RPMI8226 (cell line): ENCODE measurements at regions not wholly inside any gene's neighbourhood (a gene's known extent, or its start where the extent isn't known, plus 50 kb on each side); places are given as distances from the start of the nearest gene placed in this dataset.

ENCODE experiments used
- DNase-seq: peaks from one replicate; pipeline ENCODE4 v3.0.0-alpha.2; 2015

GRCh38 chr9:1337169-1337568, 287.0 kb downstream of the DMRT2 start:
- DNase-seq, result no peak

GRCh38 chr9:1340390-1340789, 290.2 kb downstream of the DMRT2 start:
- DNase-seq, result no peak

- DNase-seq, result no peak
Measured at GRCh38 chr9:1353291-1353690, 303.1 kb downstream of the DMRT2 start.

- DNase-seq, result no peak
Measured at GRCh38 chr9:1354086-1354485, 303.9 kb downstream of the DMRT2 start.

GRCh38 chr9:1354606-1355005, 304.4 kb downstream of the DMRT2 start:
- no peak for DNase-seq

GRCh38 chr9:1355656-1356055, 305.5 kb downstream of the DMRT2 start:
- no peak for DNase-seq

- DNase-seq, result no peak
Measured at GRCh38 chr9:1362845-1363244, 312.7 kb downstream of the DMRT2 start.

GRCh38 chr9:1366276-1366675, 316.1 kb downstream of the DMRT2 start:
- no peak for DNase-seq

GRCh38 chr9:1369297-1369696, 319.1 kb downstream of the DMRT2 start:
- DNase-seq, result no peak

GRCh38 chr9:1373445-1373844, 323.3 kb downstream of the DMRT2 start:
- no peak for DNase-seq

- DNase-seq, result no peak
Measured at GRCh38 chr9:1383899-1384455, 333.8 kb downstream of the DMRT2 start.

GRCh38 chr9:1384816-1385215, 334.7 kb downstream of the DMRT2 start:
- DNase-seq, result no peak

GRCh38 chr9:1386420-1386819, 336.3 kb downstream of the DMRT2 start:
- no peak for DNase-seq

GRCh38 chr9:1388216-1388615, 338.1 kb downstream of the DMRT2 start:
- DNase-seq, result no peak

GRCh38 chr9:1400983-1401382, 350.8 kb downstream of the DMRT2 start:
- no peak for DNase-seq

- no peak for DNase-seq
Measured at GRCh38 chr9:1404940-1405339, 354.8 kb downstream of the DMRT2 start.

- DNase-seq, result no peak
Measured at GRCh38 chr9:1411826-1412225, 361.7 kb downstream of the DMRT2 start.

- DNase-seq, result no peak
Measured at GRCh38 chr9:1414711-1415131, 364.6 kb downstream of the DMRT2 start.

GRCh38 chr9:1415146-1415545, 365.0 kb downstream of the DMRT2 start:
- no peak for DNase-seq

GRCh38 chr9:1416261-1416660, 366.1 kb downstream of the DMRT2 start:
- no peak for DNase-seq

- DNase-seq, result no peak
Measured at GRCh38 chr9:1421436-1421835, 371.3 kb downstream of the DMRT2 start.

- no peak for DNase-seq
Measured at GRCh38 chr9:1427875-1428274, 377.7 kb downstream of the DMRT2 start.

- peak; percentile 9 for DNase-seq
Measured at GRCh38 chr9:1429297-1429696, 379.1 kb downstream of the DMRT2 start.

- DNase-seq, result no peak
Measured at GRCh38 chr9:1431461-1431860, 381.3 kb downstream of the DMRT2 start.

GRCh38 chr9:1434052-1434767, 384.1 kb downstream of the DMRT2 start:
- DNase-seq, result no peak
